ENCODE measurements at regions not wholly inside any gene's neighbourhood (a gene's known extent, or its start where the extent isn't known, plus 50 kb on each side); places are given as distances from the start of the nearest gene placed in this dataset.

GRCh38 chr6:168371981-168372711 lies 52.6 kb upstream of the DACT2 start:
- Histone ChIP-seq H3K4me1 (peaks cover 0 to 31% (median 13%) of the 10 kb centered on the region in 4 donors), H3K27ac (no peak overlapping the region), H3K9me3 (no peaks in the 10 kb centered on the region), H3K27me3 (no peaks in the 10 kb centered on the region), H3K36me3 (no peaks in the 10 kb centered on the region), H3K4me3 (no peak overlapping the region)
- WGBS, 5 donors: 88 to 94% (median 91%) methylated on average over 11 to 21 of the region's 21 CpGs
- intact Hi-C loops (cut with DNase I; ENCODE audit: low total_unique reads): loop anchor here (5.0 kb wide), 1 partner anchor 510 kb away; no protein-coding TSS in a partner anchor
- TF ChIP-seq POLR2AphosphoS5 (IDR thresholded peaks at IDR 0.05): no peak
- no peak for TF ChIP-seq POLR2A (IDR thresholded peaks at IDR 0.05)
- no peak for TF ChIP-seq EP300 (IDR thresholded peaks at IDR 0.05)
- TF ChIP-seq CTCF (IDR thresholded peaks at IDR 0.05): no peak
- no peak for DNase-seq

- Histone ChIP-seq H3K4me1 (peaks cover 0 to 34% (median 14%) of the 10 kb centered on the region in 4 donors), H3K9me3 (no peaks in the 10 kb centered on the region), H3K27me3 (no peaks in the 10 kb centered on the region), H3K27ac (no peak overlapping the region), H3K36me3 (no peaks in the 10 kb centered on the region), H3K4me3 (no peak overlapping the region)
- WGBS, 5 donors: 33 to 59% (median 40%) methylated on average over 16 of the region's 16 CpGs
- TF ChIP-seq POLR2AphosphoS5 (IDR thresholded peaks at IDR 0.05) (peak in 2 of 3 donors; percentile 10 to 38), POLR2A (IDR thresholded peaks at IDR 0.05) (no peak), EP300 (IDR thresholded peaks at IDR 0.05) (no peak), CTCF (IDR thresholded peaks at IDR 0.05) (no peak)
- intact Hi-C loops (cut with DNase I; ENCODE audit: low total_unique reads): loop anchor here (5.0 kb wide), 1 partner anchor 509 kb away; no protein-coding TSS in a partner anchor
- peak; percentile 38 to 53 for DNase-seq
Measured at GRCh38 chr6:168372889-168373288, 53.3 kb upstream of the DACT2 start.

GRCh38 chr6:168373389-168373788 lies 53.8 kb upstream of the DACT2 start:
- WGBS, 5 donors: 81 to 91% (median 86%) methylated on average over 7 of the region's 7 CpGs
- H3K4me3 ChIP-seq: no peak overlapping the region
- no peak for TF ChIP-seq EP300 (IDR thresholded peaks at IDR 0.05)
- TF ChIP-seq CTCF (IDR thresholded peaks at IDR 0.05): no peak
- TF ChIP-seq POLR2A (IDR thresholded peaks at IDR 0.05): no peak
- TF ChIP-seq POLR2AphosphoS5 (IDR thresholded peaks at IDR 0.05): no peak
- H3K4me1 ChIP-seq: peaks cover 0 to 29% (median 14%) of the 10 kb centered on the region in 4 donors
- H3K27me3 ChIP-seq: no peaks in the 10 kb centered on the region
- H3K36me3 ChIP-seq: no peaks in the 10 kb centered on the region
- DNase-seq: no peak
- no peaks in the 10 kb centered on the region for H3K9me3 ChIP-seq
- intact Hi-C loops (cut with DNase I; ENCODE audit: low total_unique reads): loop anchor here (5.0 kb wide), 1 partner anchor 509 kb away; no protein-coding TSS in a partner anchor
- no peak overlapping the region for H3K27ac ChIP-seq

- TF ChIP-seq POLR2A (IDR thresholded peaks at IDR 0.05) (no peak), CTCF (IDR thresholded peaks at IDR 0.05) (no peak), POLR2AphosphoS5 (IDR thresholded peaks at IDR 0.05) (no peak), EP300 (IDR thresholded peaks at IDR 0.05) (no peak)
- intact Hi-C loops (cut with DNase I; ENCODE audit: low total_unique reads): loop anchor here (5.0 kb wide), 1 partner anchor 508 kb away; no protein-coding TSS in a partner anchor
- Histone ChIP-seq H3K36me3 (no peaks in the 10 kb centered on the region), H3K9me3 (no peaks in the 10 kb centered on the region), H3K27me3 (no peaks in the 10 kb centered on the region), H3K27ac (no peak overlapping the region), H3K4me3 (no peak overlapping the region), H3K4me1 (peaks cover 0 to 24% (median 12%) of the 10 kb centered on the region in 4 donors)
- DNase-seq: no peak
- 65 to 95% (median 88%) methylated on average over 13 of the region's 13 CpGs for WGBS, 5 donors
Measured at GRCh38 chr6:168374051-168374502, 54.5 kb upstream of the DACT2 start.
